ENCODE measurements at regions not wholly inside any gene's neighbourhood (a gene's known extent, or its start where the extent isn't known, plus 50 kb on each side); places are given as distances from the start of the nearest gene placed in this dataset.

DNA sequence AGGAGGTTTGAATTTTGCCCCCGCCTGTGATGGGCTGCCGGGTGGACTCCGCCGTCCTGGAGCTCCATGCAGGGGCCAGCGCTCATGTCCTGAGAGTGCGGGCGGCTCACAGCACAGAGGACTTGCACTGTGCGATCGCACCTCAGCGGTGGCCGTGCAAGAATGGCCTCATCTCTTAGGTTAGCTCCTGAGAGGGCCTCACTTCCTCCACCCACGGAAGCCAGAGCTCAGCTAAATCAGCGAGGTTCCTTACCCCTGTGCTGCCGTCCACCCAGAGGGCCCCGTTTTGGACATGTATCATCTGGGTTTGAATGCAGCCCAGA, 72.0 kb upstream of the PCSK6 start:
- Mint-ChIP-seq H3K4me3 (no peak overlapping the region), H3K27ac (no peak overlapping the region), H3K9me3 (no peaks in the 10 kb centered on the region), H3K27me3 (peaks cover 24 to 86% of the 10 kb centered on the region in 2 donors), H3K4me1 (ENCODE audit: low read depth in 2 of 2) (peaks cover 0 to 4% of the 10 kb centered on the region in 2 donors), H3K36me3 (ENCODE audit: insufficient read depth) (no peaks in the 10 kb centered on the region)
- ATAC-seq (replicated peaks) (no peak), DNase-seq (no peak)

DNA sequence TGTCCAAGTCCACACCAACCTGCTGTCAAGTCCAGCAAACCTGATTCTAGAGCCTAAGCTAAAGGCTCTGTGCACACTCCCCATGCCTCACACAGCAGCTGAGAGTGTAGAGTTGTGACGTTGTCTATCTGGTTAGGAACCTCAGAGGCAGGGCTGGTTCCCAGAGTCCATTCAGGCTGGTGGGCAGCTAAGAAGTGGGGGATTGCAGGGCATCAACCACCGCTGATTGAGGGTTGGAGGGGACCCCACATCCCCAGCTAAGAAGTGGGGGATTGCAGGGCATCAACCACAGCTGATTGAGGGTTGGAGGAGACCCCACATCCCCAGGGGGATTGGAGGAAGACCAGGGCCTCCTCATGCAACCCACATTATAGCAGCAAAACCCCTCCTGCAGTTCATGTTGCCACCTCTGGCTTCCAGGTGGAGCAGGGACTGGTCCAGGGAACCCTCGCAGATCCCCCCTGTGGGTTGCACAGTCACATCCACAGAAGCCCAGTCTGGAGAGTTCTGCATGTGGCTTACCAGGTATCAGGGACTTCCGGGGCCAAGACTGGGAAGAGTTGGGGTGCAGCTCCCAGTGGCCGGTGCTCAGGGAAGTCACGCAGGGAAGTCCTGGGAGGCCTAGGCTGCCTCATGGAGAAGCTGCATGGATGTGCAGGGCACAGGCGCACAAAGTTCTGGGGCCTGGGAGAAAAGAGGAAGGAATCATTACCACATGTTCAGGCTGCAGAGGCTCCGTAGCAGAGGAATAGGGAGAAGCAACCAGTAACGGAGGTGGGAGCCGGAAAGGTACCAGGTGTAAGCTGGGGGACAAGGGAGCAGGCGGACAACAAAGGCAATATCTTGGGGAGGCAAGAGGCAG, 71.4 kb upstream of the PCSK6 start:
- ATAC-seq (replicated peaks) (no peak), DNase-seq (no peak)
- peaks cover 20 to 87% of the 10 kb centered on the region in 2 donors for H3K27me3 Mint-ChIP-seq
- H3K4me3 Mint-ChIP-seq, result no peak overlapping the region
- no peaks in the 10 kb centered on the region for H3K9me3 Mint-ChIP-seq
- no peak overlapping the region for H3K27ac Mint-ChIP-seq
- H3K36me3 Mint-ChIP-seq (ENCODE audit: insufficient read depth), result no peaks in the 10 kb centered on the region
- peaks cover 0 to 4% of the 10 kb centered on the region in 2 donors for H3K4me1 Mint-ChIP-seq (ENCODE audit: low read depth in 2 of 2)

DNA sequence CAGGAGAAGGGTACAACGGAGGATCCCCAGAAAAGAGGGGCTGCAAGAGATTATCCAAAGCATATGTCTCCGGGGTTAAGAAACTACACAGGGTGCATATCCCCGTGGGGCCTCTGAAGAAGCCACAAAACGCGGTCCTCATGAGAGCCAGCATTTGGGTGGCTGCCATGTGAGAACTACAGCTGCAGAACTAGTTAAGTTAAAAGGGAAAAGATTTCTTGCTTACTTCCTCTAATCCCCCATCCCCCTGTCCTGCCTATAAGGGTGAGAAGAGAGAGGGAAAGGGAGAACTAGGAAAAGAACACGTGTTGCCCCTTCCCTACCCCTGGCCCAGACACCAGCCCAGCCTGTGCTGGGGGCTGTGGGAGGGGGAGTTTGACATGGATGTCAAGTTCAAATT, 70.4 kb upstream of the PCSK6 start:
- no peak for DNase-seq
- Mint-ChIP-seq H3K36me3 (ENCODE audit: insufficient read depth) (no peaks in the 10 kb centered on the region), H3K4me3 (no peak overlapping the region), H3K9me3 (no peaks in the 10 kb centered on the region), H3K27ac (no peak overlapping the region), H3K4me1 (ENCODE audit: low read depth in 2 of 2) (peaks cover 0 to 4% of the 10 kb centered on the region in 2 donors), H3K27me3 (peaks cover 20 to 87% of the 10 kb centered on the region in 2 donors)
- no peak for ATAC-seq (replicated peaks)

DNA sequence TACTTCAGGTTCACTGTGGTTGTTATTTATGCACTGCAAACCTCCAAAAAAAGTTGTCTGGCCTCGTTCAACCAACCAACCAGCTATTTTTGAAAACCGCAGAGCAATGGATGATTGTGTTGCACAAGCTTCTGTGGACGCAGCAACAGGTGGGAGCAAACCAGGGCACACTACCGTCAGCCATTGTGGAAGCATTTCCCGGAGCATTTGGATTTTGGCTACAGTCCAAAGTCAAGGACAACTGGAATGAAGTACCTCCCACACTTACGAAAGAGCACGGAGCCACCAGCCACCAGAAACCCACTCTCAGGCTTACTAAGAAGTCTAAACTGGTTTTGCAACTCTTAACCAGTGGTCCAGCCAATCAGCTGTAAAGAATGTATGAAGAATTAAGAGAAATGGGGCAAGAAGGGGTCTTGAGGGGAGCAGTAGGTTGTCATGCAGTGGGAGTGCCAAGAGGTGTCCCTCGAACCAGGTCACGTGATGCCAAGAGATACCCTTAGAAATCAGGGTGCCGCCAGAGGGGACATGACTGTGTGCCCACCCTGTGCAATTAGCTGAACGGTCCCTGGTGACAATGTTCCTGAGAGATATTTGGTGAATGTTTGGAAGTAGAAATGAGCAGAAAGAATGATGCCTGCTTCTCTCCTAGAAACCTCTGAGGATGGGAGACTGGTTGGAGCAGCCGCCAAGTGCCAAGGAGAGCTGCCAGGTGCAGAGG, 68.9 kb upstream of the PCSK6 start:
- H3K4me3 Mint-ChIP-seq, result no peak overlapping the region
- peaks cover 0 to 4% of the 10 kb centered on the region in 2 donors for H3K4me1 Mint-ChIP-seq (ENCODE audit: low read depth in 2 of 2)
- ATAC-seq (replicated peaks), result no peak
- DNase-seq, result no peak
- H3K9me3 Mint-ChIP-seq, result no peaks in the 10 kb centered on the region
- no peaks in the 10 kb centered on the region for H3K36me3 Mint-ChIP-seq (ENCODE audit: insufficient read depth)
- peaks cover 20 to 80% of the 10 kb centered on the region in 2 donors for H3K27me3 Mint-ChIP-seq
- no peak overlapping the region for H3K27ac Mint-ChIP-seq

DNA sequence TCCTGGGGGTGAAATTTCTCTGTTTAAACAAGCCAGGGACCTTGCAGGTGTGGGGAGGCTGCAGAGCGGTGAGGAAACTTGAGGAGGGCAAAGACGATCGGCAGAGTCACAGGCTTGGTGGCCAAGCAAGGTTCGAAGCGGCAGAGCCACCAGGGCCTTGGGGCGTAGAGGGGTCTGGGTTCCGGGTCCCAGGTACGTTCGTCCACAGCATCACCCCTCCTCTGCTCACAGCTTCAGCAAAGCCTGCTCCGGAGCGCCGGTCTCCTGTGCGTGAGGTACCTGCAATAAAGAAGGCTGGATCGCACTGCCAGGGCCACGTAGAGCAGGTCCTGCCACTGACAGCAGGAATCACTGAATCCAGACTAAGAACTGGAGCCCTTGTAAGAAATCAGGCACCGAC, 66.8 kb upstream of the PCSK6 start:
- Mint-ChIP-seq H3K4me3 (no peak overlapping the region), H3K4me1 (ENCODE audit: low read depth in 2 of 2) (peaks cover 0 to 4% of the 10 kb centered on the region in 2 donors), H3K36me3 (ENCODE audit: insufficient read depth) (no peaks in the 10 kb centered on the region), H3K27ac (no peak overlapping the region), H3K27me3 (peaks cover 21 to 71% of the 10 kb centered on the region in 2 donors), H3K9me3 (no peaks in the 10 kb centered on the region)
- ATAC-seq (replicated peaks), result no peak
- DNase-seq, result no peak

DNA sequence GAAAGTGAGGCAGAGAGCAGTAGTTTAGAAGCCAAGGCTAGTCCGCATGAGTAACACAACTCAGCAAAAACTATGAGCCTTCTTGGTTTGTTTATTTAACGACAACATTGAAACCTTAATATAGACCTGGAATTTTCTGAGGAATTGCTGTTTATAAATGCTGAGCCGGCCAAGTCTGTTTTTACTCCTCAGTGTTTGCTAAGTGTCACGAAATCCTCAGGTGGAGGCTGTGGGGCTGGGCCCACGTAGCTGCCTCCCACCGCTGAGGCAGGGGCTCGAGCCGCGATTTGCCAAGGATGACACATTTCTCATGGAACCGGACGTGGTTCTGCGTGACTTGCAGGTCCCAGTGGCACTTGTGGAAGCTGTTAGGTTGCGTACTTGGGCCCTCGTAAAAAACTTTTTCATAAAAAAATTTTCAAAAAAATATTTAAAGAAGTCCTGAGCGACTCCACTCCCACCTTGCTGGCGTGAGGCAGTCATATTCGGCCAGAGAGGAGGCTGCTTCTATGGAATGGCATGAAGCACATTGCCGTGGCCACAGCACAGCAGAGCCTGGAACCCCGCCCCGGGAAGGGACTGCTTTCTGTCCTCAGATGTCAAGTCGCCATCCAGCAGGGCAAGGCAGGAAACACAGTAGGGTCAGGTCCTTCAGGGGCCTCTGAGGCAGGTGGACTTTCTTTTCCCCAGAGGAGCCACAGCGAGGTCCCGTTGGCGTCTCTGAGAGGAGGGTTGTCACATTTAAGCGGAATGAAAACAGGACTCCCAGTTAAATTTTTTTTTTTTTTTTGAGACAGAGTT, 64.8 kb upstream of the PCSK6 start:
- ATAC-seq (replicated peaks) (no peak), DNase-seq (no peak)
- Mint-ChIP-seq H3K4me1 (ENCODE audit: low read depth in 2 of 2) (no peaks in the 10 kb centered on the region), H3K27me3 (peaks cover 21 to 58% of the 10 kb centered on the region in 2 donors), H3K27ac (no peak overlapping the region), H3K9me3 (no peaks in the 10 kb centered on the region), H3K4me3 (no peak overlapping the region), H3K36me3 (ENCODE audit: insufficient read depth) (no peaks in the 10 kb centered on the region)

DNA sequence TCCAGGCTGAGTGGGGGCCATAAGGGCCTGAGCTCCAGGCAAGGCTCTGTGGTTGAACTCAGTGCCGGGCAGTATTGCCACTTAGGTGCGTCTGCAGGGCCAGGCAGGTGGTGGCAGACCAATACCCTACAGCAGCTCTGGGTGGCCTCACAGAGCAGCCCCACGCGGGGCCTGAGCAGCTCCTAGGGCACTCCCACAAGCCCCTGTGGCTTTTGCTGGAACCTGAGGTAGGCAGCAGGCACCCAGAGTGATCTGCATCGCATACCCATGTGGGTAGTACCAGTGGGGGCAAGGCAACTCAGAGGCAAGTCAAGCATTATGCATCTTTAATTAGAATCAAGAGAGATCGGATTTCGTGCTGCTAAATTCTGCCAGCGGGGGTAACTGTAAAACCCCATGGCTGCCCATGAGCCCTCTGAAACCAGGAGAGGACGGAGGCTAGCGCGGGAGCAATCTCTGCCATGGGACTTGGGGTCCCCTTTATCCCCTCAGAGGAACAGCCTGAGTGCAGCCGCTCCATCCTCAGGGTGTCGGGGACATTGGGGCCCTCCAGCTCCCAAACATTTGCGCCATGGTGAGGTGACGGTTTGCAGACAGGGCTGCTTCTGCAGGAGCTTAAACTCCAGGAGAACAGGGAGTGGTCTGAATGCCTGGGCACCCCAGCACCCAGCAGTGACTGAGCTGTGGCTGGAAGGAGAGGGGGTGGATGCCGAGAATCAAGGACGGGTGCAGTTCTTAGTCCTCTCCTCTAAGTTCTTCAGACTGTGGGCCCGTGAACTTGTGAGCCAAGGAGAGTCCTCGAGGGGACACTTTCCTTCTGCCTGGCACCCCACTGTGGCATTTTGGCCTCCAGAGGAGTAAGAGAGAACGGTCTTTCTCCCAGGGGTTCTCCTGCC, 62.4 kb upstream of the PCSK6 start:
- H3K27ac Mint-ChIP-seq, result no peak overlapping the region
- H3K4me3 Mint-ChIP-seq, result no peak overlapping the region
- peaks cover 22 to 50% of the 10 kb centered on the region in 2 donors for H3K27me3 Mint-ChIP-seq
- no peaks in the 10 kb centered on the region for H3K36me3 Mint-ChIP-seq (ENCODE audit: insufficient read depth)
- no peaks in the 10 kb centered on the region for H3K9me3 Mint-ChIP-seq
- DNase-seq (no peak), ATAC-seq (replicated peaks) (no peak)
- no peaks in the 10 kb centered on the region for H3K4me1 Mint-ChIP-seq (ENCODE audit: low read depth in 2 of 2)

DNA sequence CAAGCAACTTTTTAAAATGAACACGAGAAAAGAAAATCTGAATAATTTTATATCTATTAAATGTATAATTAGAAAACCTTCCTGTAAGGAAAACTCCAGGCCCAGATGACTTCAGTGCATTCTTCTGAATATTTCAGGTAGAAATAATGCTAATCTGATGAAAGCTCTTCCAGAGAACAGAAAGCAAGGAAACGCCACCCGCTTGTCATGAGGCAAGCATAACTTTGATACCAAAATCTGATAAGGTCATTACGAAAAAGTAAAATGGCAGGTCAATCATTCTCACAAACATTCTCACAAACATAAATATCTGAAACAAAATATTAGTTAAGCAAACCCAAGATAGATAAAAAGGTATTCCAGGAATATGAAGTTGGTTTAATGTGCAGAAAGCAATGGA, 60.6 kb upstream of the PCSK6 start:
- H3K27me3 Mint-ChIP-seq, result peaks cover 33 to 49% of the 10 kb centered on the region in 2 donors
- no peak overlapping the region for H3K27ac Mint-ChIP-seq
- no peaks in the 10 kb centered on the region for H3K9me3 Mint-ChIP-seq
- ATAC-seq (replicated peaks) (no peak), DNase-seq (no peak)
- H3K36me3 Mint-ChIP-seq (ENCODE audit: insufficient read depth), result no peaks in the 10 kb centered on the region
- H3K4me3 Mint-ChIP-seq, result no peak overlapping the region
- no peaks in the 10 kb centered on the region for H3K4me1 Mint-ChIP-seq (ENCODE audit: low read depth in 2 of 2)

DNA sequence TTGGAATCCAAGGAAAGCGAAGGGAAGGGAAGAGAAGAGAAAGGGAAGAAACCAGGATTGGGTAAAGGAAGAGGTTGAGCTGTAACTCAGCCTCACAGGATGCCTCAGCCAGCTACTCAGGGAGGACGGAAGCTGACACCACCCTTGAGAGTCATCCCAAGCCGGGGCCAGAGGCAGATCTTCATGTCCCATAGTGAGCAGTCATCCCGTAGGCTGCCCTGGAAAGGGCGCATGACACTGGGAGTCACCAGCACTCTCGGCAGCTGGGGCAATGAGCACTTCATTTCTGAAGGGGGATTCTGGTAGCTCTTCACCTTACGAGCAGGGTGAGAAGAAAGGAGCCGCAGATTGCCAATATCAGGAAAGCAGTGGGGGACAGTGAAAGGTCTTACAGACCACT, 60.1 kb upstream of the PCSK6 start:
- H3K9me3 Mint-ChIP-seq, result no peaks in the 10 kb centered on the region

DNA sequence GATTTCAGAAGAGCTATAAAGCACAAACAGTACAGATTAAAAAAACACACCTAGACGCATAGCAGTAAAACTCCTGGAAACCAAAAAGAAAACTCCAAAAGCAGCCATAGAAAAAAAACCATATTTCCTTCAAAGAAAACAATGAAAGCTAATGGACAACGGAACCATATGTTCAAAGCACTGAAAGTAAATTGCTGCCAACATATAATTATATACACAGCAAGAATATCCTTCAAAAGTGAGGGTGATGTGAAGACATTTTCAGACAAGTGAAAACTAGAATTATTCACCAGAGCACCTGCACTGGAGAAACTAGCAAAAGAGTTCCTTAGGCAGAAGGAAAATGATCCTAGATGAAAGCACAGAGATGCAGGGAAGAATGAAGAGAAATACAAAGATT, 58.2 kb upstream of the PCSK6 start:
- H3K36me3 Mint-ChIP-seq (ENCODE audit: insufficient read depth), result no peaks in the 10 kb centered on the region
- H3K27ac Mint-ChIP-seq, result no peak overlapping the region
- ATAC-seq (replicated peaks) (no peak), DNase-seq (no peak)
- H3K27me3 Mint-ChIP-seq, result peaks cover 39 to 56% of the 10 kb centered on the region in 2 donors
- no peak overlapping the region for H3K4me3 Mint-ChIP-seq
- no peaks in the 10 kb centered on the region for H3K9me3 Mint-ChIP-seq
- H3K4me1 Mint-ChIP-seq (ENCODE audit: low read depth in 2 of 2), result no peaks in the 10 kb centered on the region

More for the DNA sequence above, 60.1 kb upstream of the PCSK6 start:
- no peak for ATAC-seq (replicated peaks)
- DNase-seq, result no peak
- H3K27me3 Mint-ChIP-seq, result peaks cover 33 to 49% of the 10 kb centered on the region in 2 donors
- no peaks in the 10 kb centered on the region for H3K36me3 Mint-ChIP-seq (ENCODE audit: insufficient read depth)
- H3K4me3 Mint-ChIP-seq, result no peak overlapping the region
- H3K27ac Mint-ChIP-seq, result no peak overlapping the region
- no peaks in the 10 kb centered on the region for H3K4me1 Mint-ChIP-seq (ENCODE audit: low read depth in 2 of 2)

DNA sequence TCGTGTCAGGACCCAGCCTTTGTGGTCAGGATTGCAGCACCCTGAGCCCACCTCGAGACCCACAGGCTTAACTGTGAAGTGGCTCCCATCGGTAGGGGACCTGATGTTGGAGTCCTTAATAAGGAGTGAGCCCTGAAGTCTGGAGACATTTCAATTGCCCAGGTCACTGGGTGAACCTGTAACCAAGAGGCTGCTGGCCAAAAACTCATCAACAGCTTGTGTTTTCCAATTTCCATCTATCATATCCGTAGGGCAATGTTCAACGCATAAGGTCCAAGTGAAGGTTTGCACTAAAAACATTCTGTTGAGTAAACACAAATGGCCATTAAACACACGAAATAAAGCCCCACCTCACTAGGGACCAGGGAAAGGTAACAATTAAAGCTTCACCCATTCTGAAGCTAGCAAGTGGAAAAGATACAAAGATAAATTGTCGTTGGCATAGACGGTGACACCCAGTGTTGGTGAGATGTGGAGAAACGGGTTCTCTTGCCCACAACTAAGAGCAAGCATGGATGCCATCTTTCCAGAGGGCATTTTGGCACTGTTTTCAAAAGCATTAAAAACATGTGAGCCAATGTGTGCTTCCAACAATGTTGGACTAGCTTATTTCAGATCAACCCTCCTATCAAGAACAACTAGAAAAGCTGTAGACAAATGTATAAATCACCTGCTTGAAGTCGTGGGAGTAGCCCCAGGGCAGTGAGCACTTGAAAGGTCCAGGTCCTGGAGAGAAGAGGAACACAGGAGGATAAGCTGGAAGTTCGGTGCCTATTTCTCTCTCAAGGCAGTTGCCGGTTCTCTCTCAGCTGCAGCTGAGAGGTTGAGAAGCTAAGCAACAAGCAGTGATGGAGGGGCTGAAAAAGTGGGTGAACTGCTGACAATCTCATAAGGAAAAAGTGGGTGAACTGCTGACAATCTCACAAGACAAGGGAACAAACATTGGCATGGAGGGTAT, 56.3 kb upstream of the PCSK6 start:
- H3K27me3 Mint-ChIP-seq, result peaks cover 34 to 46% of the 10 kb centered on the region in 2 donors

DNA sequence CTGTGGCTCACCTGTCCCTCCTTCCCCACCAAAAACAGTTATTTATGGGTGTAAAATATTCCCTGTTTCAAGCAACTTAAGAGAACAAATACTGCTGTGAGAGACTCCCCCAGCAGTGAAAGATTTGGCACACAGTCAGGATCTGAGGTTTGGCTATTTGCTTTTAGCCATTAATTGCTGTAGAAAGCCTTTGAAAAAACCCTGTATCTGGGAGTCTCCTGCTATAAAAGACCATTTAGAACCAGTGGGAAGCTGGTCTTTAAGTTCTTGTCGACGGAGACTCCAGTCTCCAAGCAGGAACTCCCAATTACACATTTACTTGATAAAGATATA, 55.1 kb upstream of the PCSK6 start:
- DNase-seq (no peak), ATAC-seq (replicated peaks) (no peak)
- Mint-ChIP-seq H3K27me3 (peaks cover 33 to 43% of the 10 kb centered on the region in 2 donors), H3K27ac (no peak overlapping the region), H3K4me3 (no peak overlapping the region), H3K36me3 (ENCODE audit: insufficient read depth) (peaks cover 3% of the 10 kb centered on the region), H3K9me3 (no peaks in the 10 kb centered on the region), H3K4me1 (ENCODE audit: low read depth in 2 of 2) (peaks cover 0 to 2% of the 10 kb centered on the region in 2 donors)

More for the DNA sequence above, 56.3 kb upstream of the PCSK6 start:
- ATAC-seq (replicated peaks), result no peak
- DNase-seq, result no peak
- H3K36me3 Mint-ChIP-seq (ENCODE audit: insufficient read depth), result peaks cover 3% of the 10 kb centered on the region
- no peak overlapping the region for H3K4me3 Mint-ChIP-seq
- H3K27ac Mint-ChIP-seq, result no peak overlapping the region
- H3K9me3 Mint-ChIP-seq, result no peaks in the 10 kb centered on the region
- no peaks in the 10 kb centered on the region for H3K4me1 Mint-ChIP-seq (ENCODE audit: low read depth in 2 of 2)
